ENCODE measurements at regions not wholly inside any gene's neighbourhood (a gene's known extent, or its start where the extent isn't known, plus 50 kb on each side); places are given as distances from the start of the nearest gene placed in this dataset.

GRCh38 chr15:67914537-67915460 is 75.0 kb upstream of the RNU6-1 start:
- peaks cover 35% of the 10 kb centered on the region for H3K4me1 ChIP-seq (ENCODE audit: control insufficient read depth, insufficient read depth, low read length)
- peak overlapping the region; percentile 99 for H3K27ac ChIP-seq (ENCODE audit: low read length)
- H3K36me3 ChIP-seq (ENCODE audit: control insufficient read depth, insufficient read depth, low read length), result no peaks in the 10 kb centered on the region
- H3K9me3 ChIP-seq (ENCODE audit: control insufficient read depth, insufficient read depth, low read depth, low read length), result peaks cover 10% of the 10 kb centered on the region; the same call in 1 of the 2 replicates
- H3K4me3 ChIP-seq (ENCODE audit: low read depth in 2 of 2, low read length in 2 of 2), result peak overlapping the region in 1 of 2 experiments; percentile 27; a peak in 2 of 4 replicates
- CTCF ChIA-PET, result no interaction called here
- POLR2A ChIA-PET, result interaction anchor here (0.6 kb wide), 2 partner anchors 12 to 86 kb away, joined by 3 read pairs; no protein-coding TSS in a partner anchor
- DNase-seq (ENCODE audit: low read depth, low spot score) (peak; percentile 17), ATAC-seq (peak; percentile 82)
- no peak for TF ChIP-seq SIN3A (IDR thresholded peaks at IDR 0.05; ENCODE audit: borderline replicate concordance, insufficient read depth, low read depth, low read length)
- no peak for TF ChIP-seq REST (IDR thresholded peaks at IDR 0.05; ENCODE audit: insufficient read depth in 1 of 2, low read depth in 2 of 2, low read length in 1 of 2)
- TF ChIP-seq TCF7L2 (IDR thresholded peaks at IDR 0.05; ENCODE audit: low read depth, low read length), result no peak
- in situ Hi-C loops (cut with HindIII; ENCODE audit: low pct_unique_long_range_greater_than_20kb, low sequenced_read_pairs) (no loop called here), intact Hi-C loops (cut with micrococcal nuclease; ENCODE audit: unreplicated experiment) (loop anchor here (5.0 kb wide), 1 partner anchor 47 kb away; no protein-coding TSS in a partner anchor)
- BruUV-seq (replicated peaks), result no TSS peak
- no peaks in the 10 kb centered on the region for H3K27me3 ChIP-seq (ENCODE audit: control insufficient read depth, insufficient read depth, low read length)

GRCh38 chr15:67915461-67916374 is 75.9 kb upstream of the RNU6-1 start:
- Histone ChIP-seq H3K9me3 (ENCODE audit: control insufficient read depth, insufficient read depth, low read depth, low read length) (peaks cover 6% of the 10 kb centered on the region; the same call in 1 of the 2 replicates), H3K27ac (ENCODE audit: low read length) (peak overlapping the region; percentile 99), H3K36me3 (ENCODE audit: control insufficient read depth, insufficient read depth, low read length) (no peaks in the 10 kb centered on the region), H3K27me3 (ENCODE audit: control insufficient read depth, insufficient read depth, low read length) (no peaks in the 10 kb centered on the region), H3K4me1 (ENCODE audit: control insufficient read depth, insufficient read depth, low read length) (peaks cover 35% of the 10 kb centered on the region), H3K4me3 (ENCODE audit: low read depth in 2 of 2, low read length in 2 of 2) (peak overlapping the region in 1 of 2 experiments; percentile 27; a peak in 2 of 4 replicates)
- ChIA-PET CTCF (no interaction called here), POLR2A (interaction anchor here (0.6 kb wide), 2 partner anchors 53 to 476 kb away, joined by 7 to 19 read pairs; no protein-coding TSS in a partner anchor)
- no TSS peak for BruUV-seq (replicated peaks)
- intact Hi-C loops (cut with micrococcal nuclease; ENCODE audit: unreplicated experiment), result loop anchor here (5.0 kb wide), 1 partner anchor 48 kb away; no protein-coding TSS in a partner anchor
- TF ChIP-seq CTCF (IDR thresholded peaks at IDR 0.05) (no peak), POLR2AphosphoS5 (IDR thresholded peaks at IDR 0.05; ENCODE audit: low read depth, low read length) (peak; percentile 80), SIN3A (IDR thresholded peaks at IDR 0.05; ENCODE audit: borderline replicate concordance, insufficient read depth, low read depth, low read length) (no peak), TCF7L2 (IDR thresholded peaks at IDR 0.05; ENCODE audit: low read depth, low read length) (peak; percentile 97), REST (IDR thresholded peaks at IDR 0.05; ENCODE audit: insufficient read depth in 1 of 2, low read depth in 2 of 2, low read length in 1 of 2) (no peak; a peak in 1 of 4 replicates)
- peak; percentile 95 for ATAC-seq
- DNase-seq (ENCODE audit: low read depth, low spot score), result peak; percentile 39
- in situ Hi-C loops (cut with HindIII; ENCODE audit: low pct_unique_long_range_greater_than_20kb, low sequenced_read_pairs), result no loop called here

Measured in Panc1 (cell line).